ENCODE measurements at regions not wholly inside any gene's neighbourhood (a gene's known extent, or its start where the extent isn't known, plus 50 kb on each side); places are given as distances from the start of the nearest gene placed in this dataset.

GRCh38 chr1:103945774-103946173 lies 196.1 kb downstream of the AMY1C start:
- no peaks in the 10 kb centered on the region for H3K36me3 ChIP-seq (ENCODE audit: control insufficient read depth in 1 of 2, insufficient read depth in 2 of 2, low read length in 2 of 2)
- no peaks in the 10 kb centered on the region for H3K4me1 ChIP-seq (ENCODE audit: control insufficient read depth in 1 of 2, insufficient read depth in 2 of 2, low read length in 2 of 2)
- H3K9me3 ChIP-seq (ENCODE audit: control insufficient read depth in 1 of 2, low read length in 2 of 2) = no peaks in the 10 kb centered on the region
- H3K27me3 ChIP-seq (ENCODE audit: low read depth, low read length) = no peaks in the 10 kb centered on the region
- no peak overlapping the region for H3K27ac ChIP-seq (ENCODE audit: low read length)
- H3K4me3 ChIP-seq (ENCODE audit: low read depth in 1 of 2, low read length in 2 of 2) = no peak overlapping the region

DNA sequence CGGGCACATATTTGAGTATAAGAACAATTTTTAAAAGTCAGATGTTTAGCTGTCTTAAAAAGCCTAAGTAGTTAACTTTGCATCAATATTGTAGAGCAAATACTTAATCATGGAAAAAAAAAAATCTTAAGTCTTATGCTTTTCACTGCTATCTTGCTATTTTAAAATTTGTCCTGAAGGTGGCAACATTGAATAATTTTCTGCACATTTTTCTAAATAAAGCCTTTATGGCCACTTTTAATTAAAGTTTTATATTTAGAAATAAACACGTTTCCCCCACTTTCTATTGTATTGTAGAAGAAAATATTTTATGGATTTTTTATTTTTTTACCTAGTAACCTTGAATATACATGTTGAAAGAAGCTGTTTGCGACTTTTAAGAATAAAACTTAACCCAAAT lies 198.8 kb downstream of the AMY1C start:
- Histone ChIP-seq H3K4me1 (ENCODE audit: control insufficient read depth in 1 of 2, insufficient read depth in 2 of 2, low read length in 2 of 2) (no peaks in the 10 kb centered on the region), H3K27me3 (ENCODE audit: low read depth, low read length) (no peaks in the 10 kb centered on the region), H3K9me3 (ENCODE audit: control insufficient read depth in 1 of 2, low read length in 2 of 2) (no peaks in the 10 kb centered on the region), H3K27ac (ENCODE audit: low read length) (no peak overlapping the region), H3K36me3 (ENCODE audit: control insufficient read depth in 1 of 2, insufficient read depth in 2 of 2, low read length in 2 of 2) (no peaks in the 10 kb centered on the region), H3K4me3 (ENCODE audit: low read depth in 1 of 2, low read length in 2 of 2) (no peak overlapping the region)

DNA sequence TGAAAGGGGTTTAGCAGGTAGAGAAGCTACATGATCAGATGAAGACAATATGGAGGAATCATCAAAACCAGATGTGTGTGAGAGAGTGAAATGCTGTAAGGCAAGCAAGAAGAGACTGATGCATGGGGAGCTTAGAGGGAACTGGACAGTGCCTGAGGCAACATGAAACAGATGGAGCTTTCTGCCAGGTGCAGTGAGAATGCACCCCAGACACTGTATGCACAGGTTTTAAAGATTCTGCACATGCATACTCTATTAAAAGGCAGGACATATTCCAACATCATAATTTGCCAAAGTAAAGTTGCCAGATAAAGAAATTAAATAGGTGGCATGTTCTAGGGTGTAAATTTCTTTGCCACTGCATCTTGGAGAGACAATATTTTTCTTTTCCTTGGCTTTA lies 200.1 kb downstream of the AMY1C start:
- Histone ChIP-seq H3K4me1 (ENCODE audit: control insufficient read depth in 1 of 2, insufficient read depth in 2 of 2, low read length in 2 of 2) (no peaks in the 10 kb centered on the region), H3K36me3 (ENCODE audit: control insufficient read depth in 1 of 2, insufficient read depth in 2 of 2, low read length in 2 of 2) (no peaks in the 10 kb centered on the region), H3K27me3 (ENCODE audit: low read depth, low read length) (no peaks in the 10 kb centered on the region), H3K27ac (ENCODE audit: low read length) (no peak overlapping the region), H3K4me3 (ENCODE audit: low read depth in 1 of 2, low read length in 2 of 2) (no peak overlapping the region), H3K9me3 (ENCODE audit: control insufficient read depth in 1 of 2, low read length in 2 of 2) (no peaks in the 10 kb centered on the region)

DNA sequence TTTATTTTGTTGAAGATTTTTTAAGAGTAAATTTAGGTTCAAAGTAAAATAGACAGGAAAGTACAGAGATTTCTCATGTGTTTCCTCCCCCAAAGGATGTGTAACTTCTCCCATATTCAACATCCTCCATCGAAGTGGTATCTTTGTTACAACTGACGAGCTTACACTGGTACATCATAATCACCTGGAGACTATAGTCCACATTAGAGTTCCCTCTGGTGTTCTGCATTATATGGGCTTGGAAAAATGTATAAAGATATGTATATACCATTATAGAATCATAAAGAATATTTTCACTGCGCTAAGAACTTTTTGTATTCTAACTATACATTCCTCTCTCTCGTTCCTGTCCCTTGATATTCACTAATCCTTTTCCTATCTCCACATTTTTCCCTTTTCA lies 203.7 kb downstream of the AMY1C start:
- Histone ChIP-seq H3K4me1 (ENCODE audit: control insufficient read depth in 1 of 2, insufficient read depth in 2 of 2, low read length in 2 of 2) (no peaks in the 10 kb centered on the region), H3K9me3 (ENCODE audit: control insufficient read depth in 1 of 2, low read length in 2 of 2) (no peaks in the 10 kb centered on the region), H3K27me3 (ENCODE audit: low read depth, low read length) (no peaks in the 10 kb centered on the region), H3K27ac (ENCODE audit: low read length) (no peak overlapping the region), H3K36me3 (ENCODE audit: control insufficient read depth in 1 of 2, insufficient read depth in 2 of 2, low read length in 2 of 2) (no peaks in the 10 kb centered on the region), H3K4me3 (ENCODE audit: low read depth in 1 of 2, low read length in 2 of 2) (no peak overlapping the region)

GRCh38 chr1:103958699-103959098 lies 209.0 kb downstream of the AMY1C start:
- no peak overlapping the region for H3K27ac ChIP-seq (ENCODE audit: low read length)
- H3K36me3 ChIP-seq (ENCODE audit: control insufficient read depth in 1 of 2, insufficient read depth in 2 of 2, low read length in 2 of 2) = no peaks in the 10 kb centered on the region
- H3K4me3 ChIP-seq (ENCODE audit: low read depth in 1 of 2, low read length in 2 of 2) = no peak overlapping the region
- no peaks in the 10 kb centered on the region for H3K4me1 ChIP-seq (ENCODE audit: control insufficient read depth in 1 of 2, insufficient read depth in 2 of 2, low read length in 2 of 2)
- no peaks in the 10 kb centered on the region for H3K27me3 ChIP-seq (ENCODE audit: low read depth, low read length)
- peaks cover 0 to 11% of the 10 kb centered on the region in 2 donors for H3K9me3 ChIP-seq (ENCODE audit: control insufficient read depth in 1 of 2, low read length in 2 of 2)

- Histone ChIP-seq H3K4me3 (ENCODE audit: low read depth in 1 of 2, low read length in 2 of 2) (no peak overlapping the region), H3K27me3 (ENCODE audit: low read depth, low read length) (no peaks in the 10 kb centered on the region), H3K4me1 (ENCODE audit: control insufficient read depth in 1 of 2, insufficient read depth in 2 of 2, low read length in 2 of 2) (no peaks in the 10 kb centered on the region), H3K36me3 (ENCODE audit: control insufficient read depth in 1 of 2, insufficient read depth in 2 of 2, low read length in 2 of 2) (no peaks in the 10 kb centered on the region), H3K9me3 (ENCODE audit: control insufficient read depth in 1 of 2, low read length in 2 of 2) (peaks cover 0 to 11% of the 10 kb centered on the region in 2 donors), H3K27ac (ENCODE audit: low read length) (no peak overlapping the region)
These were observed 209.9 kb downstream of the AMY1C start for GRCh38 chr1:103959565-103959964.

GRCh38 chr1:103960045-103960444 lies 210.3 kb downstream of the AMY1C start:
- no peak overlapping the region for H3K4me3 ChIP-seq (ENCODE audit: low read depth in 1 of 2, low read length in 2 of 2)
- peaks cover 0 to 11% of the 10 kb centered on the region in 2 donors for H3K9me3 ChIP-seq (ENCODE audit: control insufficient read depth in 1 of 2, low read length in 2 of 2)
- no peak overlapping the region for H3K27ac ChIP-seq (ENCODE audit: low read length)
- no peaks in the 10 kb centered on the region for H3K27me3 ChIP-seq (ENCODE audit: low read depth, low read length)
- no peaks in the 10 kb centered on the region for H3K36me3 ChIP-seq (ENCODE audit: control insufficient read depth in 1 of 2, insufficient read depth in 2 of 2, low read length in 2 of 2)
- H3K4me1 ChIP-seq (ENCODE audit: control insufficient read depth in 1 of 2, insufficient read depth in 2 of 2, low read length in 2 of 2) = no peaks in the 10 kb centered on the region

DNA sequence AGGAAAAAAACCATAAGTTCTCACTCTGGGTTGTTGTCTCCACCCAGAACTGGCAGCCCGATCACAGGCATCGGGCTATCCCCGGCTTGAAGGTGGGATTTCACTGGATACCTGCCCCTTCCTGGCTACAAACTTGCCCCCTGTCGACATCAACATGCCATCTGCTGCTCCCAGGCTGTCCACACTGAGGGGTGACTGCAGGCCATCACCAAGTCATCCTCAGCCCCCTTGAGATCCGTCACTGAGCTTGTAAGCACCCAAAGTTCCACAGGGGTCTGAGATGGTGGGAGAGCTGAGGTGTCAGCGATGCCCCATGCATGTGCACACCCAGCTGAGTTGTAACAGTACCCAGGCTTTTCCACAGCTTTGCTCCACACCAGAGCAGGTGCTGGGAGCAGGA lies 211.0 kb downstream of the AMY1C start:
- Histone ChIP-seq H3K9me3 (ENCODE audit: control insufficient read depth in 1 of 2, low read length in 2 of 2) (peaks cover 0 to 11% of the 10 kb centered on the region in 2 donors), H3K27ac (ENCODE audit: low read length) (no peak overlapping the region), H3K4me1 (ENCODE audit: control insufficient read depth in 1 of 2, insufficient read depth in 2 of 2, low read length in 2 of 2) (no peaks in the 10 kb centered on the region), H3K4me3 (ENCODE audit: low read depth in 1 of 2, low read length in 2 of 2) (no peak overlapping the region), H3K36me3 (ENCODE audit: control insufficient read depth in 1 of 2, insufficient read depth in 2 of 2, low read length in 2 of 2) (no peaks in the 10 kb centered on the region), H3K27me3 (ENCODE audit: low read depth, low read length) (no peaks in the 10 kb centered on the region)

DNA sequence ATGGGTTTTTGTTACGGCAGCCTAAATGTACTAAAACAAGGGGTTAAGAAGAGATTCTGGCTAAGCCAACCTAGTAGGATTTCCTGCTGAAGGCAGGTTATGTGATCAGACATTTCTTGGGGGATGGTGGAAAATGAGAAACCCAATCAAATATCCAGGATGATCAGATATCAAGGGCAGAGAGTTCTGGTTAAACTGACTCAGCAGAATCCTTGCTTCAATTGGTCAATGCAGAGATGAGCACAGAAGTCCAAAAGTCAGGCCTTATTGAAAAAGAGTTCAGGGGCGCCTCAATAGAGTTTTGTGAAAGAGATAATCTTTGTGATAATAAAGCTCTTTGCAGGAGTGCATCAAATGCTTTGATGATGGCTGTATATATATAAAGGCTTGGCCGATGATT lies 237.1 kb downstream of the AMY1C start:
- no peaks in the 10 kb centered on the region for H3K36me3 ChIP-seq (ENCODE audit: control insufficient read depth in 1 of 2, insufficient read depth in 2 of 2, low read length in 2 of 2)
- H3K27me3 ChIP-seq (ENCODE audit: low read depth, low read length) = no peaks in the 10 kb centered on the region
- H3K9me3 ChIP-seq (ENCODE audit: control insufficient read depth in 1 of 2, low read length in 2 of 2) = no peaks in the 10 kb centered on the region
- H3K27ac ChIP-seq (ENCODE audit: low read length) = no peak overlapping the region
- H3K4me3 ChIP-seq (ENCODE audit: low read depth in 1 of 2, low read length in 2 of 2) = no peak overlapping the region
- no peaks in the 10 kb centered on the region for H3K4me1 ChIP-seq (ENCODE audit: control insufficient read depth in 1 of 2, insufficient read depth in 2 of 2, low read length in 2 of 2)

- Histone ChIP-seq H3K9me3 (ENCODE audit: control insufficient read depth in 1 of 2, low read length in 2 of 2) (no peaks in the 10 kb centered on the region), H3K36me3 (ENCODE audit: control insufficient read depth in 1 of 2, insufficient read depth in 2 of 2, low read length in 2 of 2) (no peaks in the 10 kb centered on the region), H3K4me3 (ENCODE audit: low read depth in 1 of 2, low read length in 2 of 2) (no peak overlapping the region), H3K27me3 (ENCODE audit: low read depth, low read length) (no peaks in the 10 kb centered on the region), H3K27ac (ENCODE audit: low read length) (no peak overlapping the region), H3K4me1 (ENCODE audit: control insufficient read depth in 1 of 2, insufficient read depth in 2 of 2, low read length in 2 of 2) (no peaks in the 10 kb centered on the region)
These were observed 247.9 kb downstream of the AMY1C start for GRCh38 chr1:103997631-103998030.

DNA sequence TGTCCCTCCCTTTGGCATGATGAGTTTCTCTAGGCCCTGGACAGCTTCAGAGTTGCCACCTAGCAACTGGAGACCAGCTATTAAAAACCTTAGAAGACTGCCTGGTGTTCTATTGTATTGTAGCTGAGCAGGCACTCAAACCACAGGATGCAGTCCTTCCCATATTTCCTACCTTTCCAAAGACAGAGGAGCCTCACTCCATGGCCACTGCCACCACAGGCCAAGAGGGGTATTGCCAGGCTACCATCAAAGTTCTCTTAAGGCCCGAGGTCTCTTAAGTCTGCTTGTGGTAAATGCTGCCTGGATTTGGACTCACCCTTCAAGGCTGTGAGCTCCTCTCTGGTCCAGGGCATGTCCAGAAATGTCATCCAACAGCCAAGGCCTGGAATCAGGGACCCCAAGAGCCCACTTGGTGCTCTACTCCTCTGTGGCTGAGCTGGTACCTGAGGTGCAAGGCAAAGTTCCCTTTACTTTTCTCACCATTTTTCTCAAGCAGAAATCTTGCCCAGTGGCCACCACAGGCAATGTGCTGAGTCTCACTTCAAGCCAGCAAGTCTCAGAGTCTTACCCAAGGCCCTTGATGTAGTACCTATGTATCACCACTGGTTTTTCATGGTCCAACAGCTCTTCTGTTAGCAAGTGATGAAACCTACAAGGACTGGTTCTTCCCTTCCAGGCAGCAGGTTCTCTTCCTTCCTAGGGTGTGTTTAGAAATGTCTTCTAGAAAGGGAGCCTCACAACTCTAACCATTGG lies 269.4 kb downstream of the AMY1C start:
- Histone ChIP-seq H3K36me3 (ENCODE audit: control insufficient read depth in 1 of 2, insufficient read depth in 2 of 2, low read length in 2 of 2) (no peaks in the 10 kb centered on the region), H3K4me1 (ENCODE audit: control insufficient read depth in 1 of 2, insufficient read depth in 2 of 2, low read length in 2 of 2) (no peaks in the 10 kb centered on the region), H3K27ac (ENCODE audit: low read length) (no peak overlapping the region), H3K9me3 (ENCODE audit: control insufficient read depth in 1 of 2, low read length in 2 of 2) (no peaks in the 10 kb centered on the region), H3K27me3 (ENCODE audit: low read depth, low read length) (no peaks in the 10 kb centered on the region), H3K4me3 (ENCODE audit: low read depth in 1 of 2, low read length in 2 of 2) (no peak overlapping the region)

DNA sequence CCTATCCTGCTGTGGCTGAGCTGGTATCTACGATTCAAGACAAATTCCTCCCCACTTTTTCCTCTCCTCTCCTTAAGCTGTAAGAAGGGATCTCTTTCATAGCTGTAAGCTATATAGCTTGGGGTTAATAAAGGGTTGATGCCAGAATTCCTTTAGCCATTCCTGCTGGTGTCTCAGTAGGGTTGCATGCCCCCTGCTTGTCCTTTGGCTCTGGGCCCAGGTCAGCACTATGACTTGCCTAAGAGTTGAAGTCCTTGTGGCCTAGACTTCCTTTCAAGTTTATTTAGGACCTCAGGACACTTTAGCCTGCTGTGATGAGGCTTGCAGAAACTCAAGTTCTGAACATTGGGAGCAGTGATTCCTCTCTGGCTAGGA lies 270.0 kb downstream of the AMY1C start:
- Histone ChIP-seq H3K4me1 (ENCODE audit: control insufficient read depth in 1 of 2, insufficient read depth in 2 of 2, low read length in 2 of 2) (no peaks in the 10 kb centered on the region), H3K4me3 (ENCODE audit: low read depth in 1 of 2, low read length in 2 of 2) (no peak overlapping the region), H3K27ac (ENCODE audit: low read length) (no peak overlapping the region), H3K27me3 (ENCODE audit: low read depth, low read length) (no peaks in the 10 kb centered on the region), H3K9me3 (ENCODE audit: control insufficient read depth in 1 of 2, low read length in 2 of 2) (no peaks in the 10 kb centered on the region), H3K36me3 (ENCODE audit: control insufficient read depth in 1 of 2, insufficient read depth in 2 of 2, low read length in 2 of 2) (no peaks in the 10 kb centered on the region)
